ENCODE measurements at regions not wholly inside any gene's neighbourhood (a gene's known extent, or its start where the extent isn't known, plus 50 kb on each side); places are given as distances from the start of the nearest gene placed in this dataset.

- Histone ChIP-seq H4K8ac (ENCODE audit: low read depth, low read length) (no peak overlapping the region), H3K18ac (ENCODE audit: low read length) (no peak overlapping the region), H3K4ac (ENCODE audit: low read length) (no peak overlapping the region), H3K4me3 (ENCODE audit: low read length in 2 of 2) (no peak overlapping the region), H2AFZ (ENCODE audit: low read length) (no peak overlapping the region), H3K4me2 (ENCODE audit: insufficient read depth, low read length, poor library complexity, severe bottlenecking) (no peak overlapping the region), H3K23ac (ENCODE audit: low read depth, low read length, poor library complexity) (no peak overlapping the region), H2BK12ac (ENCODE audit: low read length) (no peak overlapping the region), H3K27me3 (ENCODE audit: control insufficient read depth in 3 of 3, insufficient read depth in 3 of 3, low read depth in 1 of 3, low read length in 3 of 3) (no peaks in the 10 kb centered on the region), H3K27ac (replicated peaks; ENCODE audit: low read length) (no peak overlapping the region), H3K79me1 (ENCODE audit: low read depth, low read length) (no peaks in the 10 kb centered on the region), H2BK15ac (ENCODE audit: low read length) (no peak overlapping the region), H3K4me1 (ENCODE audit: control insufficient read depth in 2 of 2, insufficient read depth in 1 of 2, low read depth in 1 of 2, low read length in 2 of 2) (peaks cover 0 to 2% of the 10 kb centered on the region in 2 donors), H2BK5ac (ENCODE audit: low read length) (no peak overlapping the region), H3K9me3 (replicated peaks in 1 of 2; ENCODE audit: control insufficient read depth in 2 of 2, insufficient read depth in 1 of 2, low read depth in 1 of 2, low read length in 2 of 2) (no peaks in the 10 kb centered on the region), H3K14ac (ENCODE audit: low read length) (no peak overlapping the region), H3K9ac (ENCODE audit: low read depth, low read length, poor library complexity) (no peak overlapping the region), H4K91ac (ENCODE audit: low read depth, low read length, poor library complexity) (no peak overlapping the region), H3K36me3 (replicated peaks in 1 of 2; ENCODE audit: control insufficient read depth in 2 of 2, insufficient read depth in 2 of 2, low read length in 2 of 2) (no peaks in the 10 kb centered on the region), H2AK5ac (ENCODE audit: low read depth, low read length) (no peak overlapping the region), H2BK120ac (ENCODE audit: low read depth, low read length) (no peak overlapping the region)
- no CpG with 5 or more reads among the region's 2 CpGs for WGBS, 2 donors (ENCODE audit: extremely low coverage in 2 of 2, insufficient read length in 2 of 2, insufficient replicate concordance in 1 of 2)
- DNase-seq (ENCODE audit: low spot score): no peak
Measured at GRCh38 chr5:87769157-87769556, 356.4 kb upstream of the CCNH start.

GRCh38 chr5:87768190-87768589 lies 355.5 kb upstream of the CCNH start:
- no peak overlapping the region for H2BK5ac ChIP-seq (ENCODE audit: low read length)
- H3K36me3 ChIP-seq (replicated peaks in 1 of 2; ENCODE audit: control insufficient read depth in 2 of 2, insufficient read depth in 2 of 2, low read length in 2 of 2): no peaks in the 10 kb centered on the region
- H2AFZ ChIP-seq (ENCODE audit: low read length): no peak overlapping the region
- no peak overlapping the region for H4K91ac ChIP-seq (ENCODE audit: low read depth, low read length, poor library complexity)
- no peak overlapping the region for H4K8ac ChIP-seq (ENCODE audit: low read depth, low read length)
- H3K4me1 ChIP-seq (ENCODE audit: control insufficient read depth in 2 of 2, insufficient read depth in 1 of 2, low read depth in 1 of 2, low read length in 2 of 2): peaks cover 0 to 2% of the 10 kb centered on the region in 2 donors
- H2BK12ac ChIP-seq (ENCODE audit: low read length): no peak overlapping the region
- H2BK15ac ChIP-seq (ENCODE audit: low read length): no peak overlapping the region
- no peak overlapping the region for H2AK5ac ChIP-seq (ENCODE audit: low read depth, low read length)
- H3K4me2 ChIP-seq (ENCODE audit: insufficient read depth, low read length, poor library complexity, severe bottlenecking): no peak overlapping the region
- H3K79me1 ChIP-seq (ENCODE audit: low read depth, low read length): no peaks in the 10 kb centered on the region
- H3K4ac ChIP-seq (ENCODE audit: low read length): no peak overlapping the region
- no peak overlapping the region for H3K4me3 ChIP-seq (ENCODE audit: low read length in 2 of 2)
- H3K14ac ChIP-seq (ENCODE audit: low read length): no peak overlapping the region
- H2BK120ac ChIP-seq (ENCODE audit: low read depth, low read length): no peak overlapping the region
- no peak overlapping the region for H3K18ac ChIP-seq (ENCODE audit: low read length)
- no peaks in the 10 kb centered on the region for H3K27me3 ChIP-seq (ENCODE audit: control insufficient read depth in 3 of 3, insufficient read depth in 3 of 3, low read depth in 1 of 3, low read length in 3 of 3)
- WGBS, 2 donors (ENCODE audit: extremely low coverage in 2 of 2, insufficient read length in 2 of 2, insufficient replicate concordance in 1 of 2): no CpG with 5 or more reads among the region's 2 CpGs
- H3K9me3 ChIP-seq (replicated peaks in 1 of 2; ENCODE audit: control insufficient read depth in 2 of 2, insufficient read depth in 1 of 2, low read depth in 1 of 2, low read length in 2 of 2): no peaks in the 10 kb centered on the region
- H3K27ac ChIP-seq (replicated peaks; ENCODE audit: low read length): no peak overlapping the region
- H3K9ac ChIP-seq (ENCODE audit: low read depth, low read length, poor library complexity): no peak overlapping the region
- H3K23ac ChIP-seq (ENCODE audit: low read depth, low read length, poor library complexity): no peak overlapping the region
- no peak for DNase-seq (ENCODE audit: low spot score)

GRCh38 chr5:87765009-87765408 lies 352.3 kb upstream of the CCNH start:
- Histone ChIP-seq H3K4me3 (ENCODE audit: low read length in 2 of 2) (no peak overlapping the region), H4K8ac (ENCODE audit: low read depth, low read length) (no peak overlapping the region), H3K4me2 (ENCODE audit: insufficient read depth, low read length, poor library complexity, severe bottlenecking) (no peak overlapping the region), H2BK12ac (ENCODE audit: low read length) (no peak overlapping the region), H3K23ac (ENCODE audit: low read depth, low read length, poor library complexity) (no peak overlapping the region), H4K91ac (ENCODE audit: low read depth, low read length, poor library complexity) (no peak overlapping the region), H3K14ac (ENCODE audit: low read length) (no peak overlapping the region), H3K4ac (ENCODE audit: low read length) (no peak overlapping the region), H3K27me3 (ENCODE audit: control insufficient read depth in 3 of 3, insufficient read depth in 3 of 3, low read depth in 1 of 3, low read length in 3 of 3) (no peaks in the 10 kb centered on the region), H3K18ac (ENCODE audit: low read length) (no peak overlapping the region), H2BK120ac (ENCODE audit: low read depth, low read length) (no peak overlapping the region), H2AK5ac (ENCODE audit: low read depth, low read length) (no peak overlapping the region), H3K27ac (replicated peaks; ENCODE audit: low read length) (no peak overlapping the region), H2BK15ac (ENCODE audit: low read length) (no peak overlapping the region), H3K4me1 (ENCODE audit: control insufficient read depth in 2 of 2, insufficient read depth in 1 of 2, low read depth in 1 of 2, low read length in 2 of 2) (peaks cover 0 to 1% of the 10 kb centered on the region in 2 donors), H3K9ac (ENCODE audit: low read depth, low read length, poor library complexity) (no peak overlapping the region), H2BK5ac (ENCODE audit: low read length) (no peak overlapping the region), H2AFZ (ENCODE audit: low read length) (no peak overlapping the region), H3K9me3 (replicated peaks in 1 of 2; ENCODE audit: control insufficient read depth in 2 of 2, insufficient read depth in 1 of 2, low read depth in 1 of 2, low read length in 2 of 2) (no peaks in the 10 kb centered on the region), H3K79me1 (ENCODE audit: low read depth, low read length) (no peaks in the 10 kb centered on the region), H3K36me3 (replicated peaks in 1 of 2; ENCODE audit: control insufficient read depth in 2 of 2, insufficient read depth in 2 of 2, low read length in 2 of 2) (no peaks in the 10 kb centered on the region)
- WGBS, 2 donors (ENCODE audit: extremely low coverage in 2 of 2, insufficient read length in 2 of 2, insufficient replicate concordance in 1 of 2): no CpG with 5 or more reads among the region's 5 CpGs
- DNase-seq (ENCODE audit: low spot score): no peak

GRCh38 chr5:87762631-87763030 lies 349.9 kb upstream of the CCNH start:
- no peaks in the 10 kb centered on the region for H3K9me3 ChIP-seq (replicated peaks in 1 of 2; ENCODE audit: control insufficient read depth in 2 of 2, insufficient read depth in 1 of 2, low read depth in 1 of 2, low read length in 2 of 2)
- H2BK15ac ChIP-seq (ENCODE audit: low read length): no peak overlapping the region
- DNase-seq (ENCODE audit: low spot score): no peak
- H3K4me3 ChIP-seq (ENCODE audit: low read length in 2 of 2): no peak overlapping the region
- H3K4ac ChIP-seq (ENCODE audit: low read length): no peak overlapping the region
- H3K27ac ChIP-seq (replicated peaks; ENCODE audit: low read length): no peak overlapping the region
- no CpG with 5 or more reads among the region's 1 CpG for WGBS, 2 donors (ENCODE audit: extremely low coverage in 2 of 2, insufficient read length in 2 of 2, insufficient replicate concordance in 1 of 2)
- no peak overlapping the region for H4K8ac ChIP-seq (ENCODE audit: low read depth, low read length)
- H2AFZ ChIP-seq (ENCODE audit: low read length): no peak overlapping the region
- no peaks in the 10 kb centered on the region for H3K36me3 ChIP-seq (replicated peaks in 1 of 2; ENCODE audit: control insufficient read depth in 2 of 2, insufficient read depth in 2 of 2, low read length in 2 of 2)
- H2BK5ac ChIP-seq (ENCODE audit: low read length): no peak overlapping the region
- H3K4me2 ChIP-seq (ENCODE audit: insufficient read depth, low read length, poor library complexity, severe bottlenecking): no peak overlapping the region
- no peak overlapping the region for H3K14ac ChIP-seq (ENCODE audit: low read length)
- H3K9ac ChIP-seq (ENCODE audit: low read depth, low read length, poor library complexity): no peak overlapping the region
- no peak overlapping the region for H4K91ac ChIP-seq (ENCODE audit: low read depth, low read length, poor library complexity)
- H2AK5ac ChIP-seq (ENCODE audit: low read depth, low read length): no peak overlapping the region
- no peak overlapping the region for H2BK12ac ChIP-seq (ENCODE audit: low read length)
- H3K79me1 ChIP-seq (ENCODE audit: low read depth, low read length): no peaks in the 10 kb centered on the region
- no peak overlapping the region for H2BK120ac ChIP-seq (ENCODE audit: low read depth, low read length)
- H3K23ac ChIP-seq (ENCODE audit: low read depth, low read length, poor library complexity): no peak overlapping the region
- no peaks in the 10 kb centered on the region for H3K27me3 ChIP-seq (ENCODE audit: control insufficient read depth in 3 of 3, insufficient read depth in 3 of 3, low read depth in 1 of 3, low read length in 3 of 3)
- no peak overlapping the region for H3K18ac ChIP-seq (ENCODE audit: low read length)
- H3K4me1 ChIP-seq (ENCODE audit: control insufficient read depth in 2 of 2, insufficient read depth in 1 of 2, low read depth in 1 of 2, low read length in 2 of 2): peaks cover 0 to 1% of the 10 kb centered on the region in 2 donors

Data from neuronal stem cell (in vitro differentiated cells).